ENCODE measurements at regions not wholly inside any gene's neighbourhood (a gene's known extent, or its start where the extent isn't known, plus 50 kb on each side); places are given as distances from the start of the nearest gene placed in this dataset.

GRCh38 chr2:79327460-79327859 is 167.9 kb upstream of the REG3A start:
- TF ChIP-seq ZNF8 (CRISPR knock-in tag; IDR thresholded peaks at IDR 0.05) (no peak), PATZ1 (CRISPR knock-in tag; IDR thresholded peaks at IDR 0.05; ENCODE audit: borderline replicate concordance) (no peak), RARB (CRISPR knock-in tag; IDR thresholded peaks at IDR 0.05) (no peak), CREB5 (CRISPR knock-in tag; IDR thresholded peaks at IDR 0.05; ENCODE audit: low read depth) (no peak), GLIS3 (CRISPR knock-in tag; IDR thresholded peaks at IDR 0.05) (no peak), ZFP30 (CRISPR knock-in tag; IDR thresholded peaks at IDR 0.05) (no peak), TOX (CRISPR knock-in tag; IDR thresholded peaks at IDR 0.05; ENCODE audit: borderline replicate concordance) (no peak), ARNTL (CRISPR knock-in tag; IDR thresholded peaks at IDR 0.05; ENCODE audit: borderline replicate concordance, low read depth) (no peak), ISL1 (CRISPR knock-in tag; IDR thresholded peaks at IDR 0.05) (no peak), ESRRG (CRISPR knock-in tag; IDR thresholded peaks at IDR 0.05) (no peak), ZC3H10 (CRISPR knock-in tag; IDR thresholded peaks at IDR 0.05) (no peak), ZFP3 (CRISPR knock-in tag; IDR thresholded peaks at IDR 0.05) (no peak)
